ENCODE measurements at regions not wholly inside any gene's neighbourhood (a gene's known extent, or its start where the extent isn't known, plus 50 kb on each side); places are given as distances from the start of the nearest gene placed in this dataset.

- TF ChIP-seq POLR2A (IDR thresholded peaks at IDR 0.05; ENCODE audit: low read length) (no peak), GATA1 (IDR thresholded peaks at IDR 0.05; ENCODE audit: low read depth, low read length) (no peak)
Observed at GRCh38 chr1:55326496-55327243, 111.5 kb upstream of the USP24 start.

Data from erythroblast (primary cell).